Astrocyte of the cerebellum (primary cell): ENCODE measurements at regions not wholly inside any gene's neighbourhood (a gene's known extent, or its start where the extent isn't known, plus 50 kb on each side); places are given as distances from the start of the nearest gene placed in this dataset.
"Not testable (repeated sequence)": the region's sequence is repeated elsewhere in the genome, so short reads cannot be mapped to it uniquely, and the experiment has no call there.

Source experiments
- DNase-seq: peaks from one replicate; pipeline ENCODE4 v3.0.0-alpha.2; 2011; ENCODE audit warnings: low read depth
- H3K4me3 ChIP-seq: 2 replicates; pipeline ENCODE4 v1.5.1; 2011; ENCODE audit warnings: mild to moderate bottlenecking, low read depth, low read length, moderate library complexity
- in situ Hi-C: cut with HindIII; loops from 2 replicates; pipeline ENCODE4 v1.10.0; 2017; ENCODE audit warnings: low sequenced_read_pairs
- TF ChIP-seq, protein P1 (sequence below): IDR thresholded peaks from 2 replicates; pipeline ENCODE4 v1.5.1; 2012; ENCODE audit warnings: low read length, low read depth, moderate library complexity, mild to moderate bottlenecking; ENCODE audit errors: missing control alignments

DNA sequence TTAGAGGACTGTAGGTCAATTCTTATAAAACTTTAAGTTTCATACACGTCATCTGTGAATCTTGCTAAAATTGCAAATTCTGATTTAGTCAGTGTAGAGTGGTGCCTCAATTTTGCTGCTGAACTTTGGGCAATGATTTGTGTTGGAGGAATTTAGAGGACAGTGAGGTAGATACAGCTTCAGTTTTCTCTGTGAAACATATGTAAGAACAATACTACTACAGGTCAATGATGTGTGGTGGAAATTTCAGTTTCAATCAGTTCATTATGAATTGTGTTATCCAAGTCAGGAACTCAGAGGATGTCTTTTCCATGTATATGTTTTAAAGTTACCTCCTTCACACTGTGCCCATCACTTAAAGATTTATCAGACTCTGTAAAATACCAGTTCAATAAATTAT lies 1597.8 kb upstream of the PCDH10 start:
- H3K4me3 ChIP-seq: no peak overlapping the region
- TF ChIP-seq, protein P1, sequence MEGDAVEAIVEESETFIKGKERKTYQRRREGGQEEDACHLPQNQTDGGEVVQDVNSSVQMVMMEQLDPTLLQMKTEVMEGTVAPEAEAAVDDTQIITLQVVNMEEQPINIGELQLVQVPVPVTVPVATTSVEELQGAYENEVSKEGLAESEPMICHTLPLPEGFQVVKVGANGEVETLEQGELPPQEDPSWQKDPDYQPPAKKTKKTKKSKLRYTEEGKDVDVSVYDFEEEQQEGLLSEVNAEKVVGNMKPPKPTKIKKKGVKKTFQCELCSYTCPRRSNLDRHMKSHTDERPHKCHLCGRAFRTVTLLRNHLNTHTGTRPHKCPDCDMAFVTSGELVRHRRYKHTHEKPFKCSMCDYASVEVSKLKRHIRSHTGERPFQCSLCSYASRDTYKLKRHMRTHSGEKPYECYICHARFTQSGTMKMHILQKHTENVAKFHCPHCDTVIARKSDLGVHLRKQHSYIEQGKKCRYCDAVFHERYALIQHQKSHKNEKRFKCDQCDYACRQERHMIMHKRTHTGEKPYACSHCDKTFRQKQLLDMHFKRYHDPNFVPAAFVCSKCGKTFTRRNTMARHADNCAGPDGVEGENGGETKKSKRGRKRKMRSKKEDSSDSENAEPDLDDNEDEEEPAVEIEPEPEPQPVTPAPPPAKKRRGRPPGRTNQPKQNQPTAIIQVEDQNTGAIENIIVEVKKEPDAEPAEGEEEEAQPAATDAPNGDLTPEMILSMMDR: no peak
- DNase-seq: no peak
- in situ Hi-C loops: no loop called here

DNA sequence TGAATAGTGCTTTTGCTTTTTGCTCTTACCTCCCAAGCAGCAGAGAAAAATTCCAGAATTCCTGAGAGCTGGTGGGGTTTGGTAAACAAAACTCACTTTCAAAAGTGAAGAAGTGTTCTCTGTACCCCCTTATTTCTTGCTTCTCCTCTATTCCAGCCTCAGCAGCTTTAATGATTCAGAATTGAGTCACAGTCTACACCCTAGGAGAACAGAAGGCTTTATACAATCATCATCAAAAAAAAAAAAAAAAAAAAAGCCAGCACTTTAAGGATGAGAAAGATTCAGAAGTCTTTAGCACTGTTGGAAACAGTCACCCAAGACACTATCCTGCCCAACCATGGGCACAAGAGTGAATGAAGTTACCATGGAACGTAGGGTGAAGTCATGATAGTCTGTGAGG lies 1583.1 kb upstream of the PCDH10 start:
- DNase-seq: no peak
- in situ Hi-C loops: no loop called here
- no peak overlapping the region for H3K4me3 ChIP-seq
- TF ChIP-seq, protein P1: no peak

DNA sequence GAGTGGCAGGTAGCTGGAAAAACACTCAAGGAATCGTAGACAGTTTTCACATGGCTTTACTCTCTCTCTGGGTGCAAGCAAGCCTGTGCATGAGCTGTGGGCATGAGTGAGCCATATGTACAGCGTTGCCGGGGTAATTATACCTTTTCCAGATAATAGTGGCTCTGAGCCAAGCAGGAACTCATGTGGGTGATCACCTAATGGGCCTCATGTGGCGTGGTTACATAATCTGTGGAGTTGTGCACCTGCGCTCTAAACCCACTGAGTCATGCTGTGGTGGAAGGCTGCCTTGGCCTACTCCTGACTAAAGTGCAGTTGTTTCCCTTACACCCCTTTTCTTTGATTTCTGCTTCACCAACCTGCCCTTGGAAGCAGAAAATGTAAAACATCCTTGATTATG lies 1564.5 kb upstream of the PCDH10 start:
- DNase-seq: no peak
- H3K4me3 ChIP-seq: no peak overlapping the region
- in situ Hi-C loops: no loop called here
- TF ChIP-seq, protein P1: no peak

DNA sequence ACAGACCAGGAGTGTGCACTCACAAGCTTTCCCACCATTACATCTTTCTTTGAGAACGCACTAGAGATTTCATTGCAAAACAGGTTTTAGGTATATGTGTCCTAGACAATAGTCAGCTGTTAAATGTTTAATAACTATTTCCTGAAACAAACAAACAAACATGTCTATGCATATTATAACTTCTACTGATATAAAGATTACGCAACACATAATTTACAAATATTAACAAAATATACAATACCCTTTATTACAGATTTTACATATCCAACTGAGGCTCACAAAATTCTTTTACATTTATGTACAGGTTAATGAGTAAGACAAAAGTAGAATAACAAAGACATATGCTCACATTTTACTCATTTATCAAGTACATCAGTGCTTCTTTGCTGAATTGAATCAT lies 1554.0 kb upstream of the PCDH10 start:
- H3K4me3 ChIP-seq: no peak overlapping the region
- no peak for DNase-seq
- TF ChIP-seq, protein P1: no peak
- in situ Hi-C loops: no loop called here

DNA sequence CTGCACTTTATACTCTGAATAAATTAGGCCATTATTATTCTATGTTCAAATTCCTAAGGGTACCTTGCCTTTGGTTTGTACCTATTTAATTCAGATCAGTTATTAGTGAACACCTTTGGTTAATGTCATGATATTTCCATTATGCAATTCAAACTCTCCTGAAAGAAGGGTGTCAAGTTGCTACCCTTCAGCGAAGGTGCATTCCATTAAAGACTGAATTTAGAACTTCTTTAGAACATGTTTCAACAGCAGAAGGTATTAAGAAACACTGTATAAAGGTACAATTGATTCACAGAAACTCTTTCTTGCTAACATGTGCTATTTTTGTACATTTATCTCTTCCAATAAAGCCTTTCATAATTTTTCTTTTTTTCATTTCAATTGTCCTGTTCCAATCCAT lies 1545.4 kb upstream of the PCDH10 start:
- no peak for DNase-seq
- in situ Hi-C loops: no loop called here
- H3K4me3 ChIP-seq: no peak overlapping the region

DNA sequence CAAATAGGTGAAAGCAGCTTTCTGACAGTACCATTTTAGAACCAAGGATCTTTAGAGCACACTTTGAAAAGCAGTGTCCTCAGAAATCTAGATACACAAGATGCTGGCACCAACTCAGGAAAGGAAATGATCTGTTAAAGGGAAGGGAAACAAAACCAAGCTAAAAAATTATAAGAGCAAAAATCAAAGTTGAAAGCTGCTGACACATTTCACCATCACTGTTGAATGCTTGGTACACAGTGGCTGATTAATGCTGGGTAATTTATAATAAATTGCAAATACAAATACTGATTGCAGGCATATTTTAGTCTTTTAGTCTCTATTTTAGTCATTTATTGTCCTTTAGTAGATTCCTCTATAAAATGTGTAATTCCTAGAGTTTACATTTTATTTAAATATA lies 1540.1 kb upstream of the PCDH10 start:
- TF ChIP-seq, protein P1: no peak
- H3K4me3 ChIP-seq: no peak overlapping the region
- no peak for DNase-seq
- in situ Hi-C loops: no loop called here

More for the DNA sequence above, 1545.4 kb upstream of the PCDH10 start:
- TF ChIP-seq, protein P1: no peak

DNA sequence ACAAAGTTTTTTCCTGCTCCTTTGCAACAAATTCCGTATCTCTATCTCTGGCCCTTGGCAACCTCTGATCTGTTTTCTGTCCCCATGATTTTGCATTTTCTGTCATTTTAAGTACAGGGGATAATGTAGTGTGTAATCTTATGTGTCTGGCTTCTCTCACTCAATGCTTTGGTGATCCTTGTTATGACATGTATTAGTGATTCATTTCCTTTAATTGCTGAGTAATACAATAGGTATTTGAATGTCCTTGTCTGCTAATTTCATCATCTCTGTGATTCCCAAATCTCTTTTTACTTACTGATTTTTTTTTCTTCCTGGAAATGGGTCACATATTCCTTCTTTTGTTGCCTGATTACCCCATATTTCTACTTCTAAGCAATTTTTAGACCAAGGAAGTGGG lies 1538.6 kb upstream of the PCDH10 start:
- DNase-seq, H3K4me3 ChIP-seq, in situ Hi-C loops: not testable (repeated sequence)
